Stimulated activated CD4-positive, alpha-beta T cell treated with anti-CD3 and anti-CD28 coated beads, Interleukin-2, amount 100 ng/mL, for 24 hours (primary cell): ENCODE measurements at regions not wholly inside any gene's neighbourhood (a gene's known extent, or its start where the extent isn't known, plus 50 kb on each side); places are given as distances from the start of the nearest gene placed in this dataset.
"Not testable (repeated sequence)": the region's sequence is repeated elsewhere in the genome, so short reads cannot be mapped to it uniquely, and the experiment has no call there.

Experiments
- DNase-seq, 2 donors: peaks; one replicate each; pipeline ENCODE4 v3.0.0-alpha.2; 2020

- no peak for DNase-seq
Measured at GRCh38 chr5:109630093-109630492, 59.6 kb upstream of the MAN2A1 start.

GRCh38 chr5:109628591-109628990 lies 61.1 kb upstream of the MAN2A1 start:
- no peak for DNase-seq

GRCh38 chr5:109621266-109621665 lies 68.5 kb upstream of the MAN2A1 start:
- not testable (repeated sequence) for DNase-seq

DNA sequence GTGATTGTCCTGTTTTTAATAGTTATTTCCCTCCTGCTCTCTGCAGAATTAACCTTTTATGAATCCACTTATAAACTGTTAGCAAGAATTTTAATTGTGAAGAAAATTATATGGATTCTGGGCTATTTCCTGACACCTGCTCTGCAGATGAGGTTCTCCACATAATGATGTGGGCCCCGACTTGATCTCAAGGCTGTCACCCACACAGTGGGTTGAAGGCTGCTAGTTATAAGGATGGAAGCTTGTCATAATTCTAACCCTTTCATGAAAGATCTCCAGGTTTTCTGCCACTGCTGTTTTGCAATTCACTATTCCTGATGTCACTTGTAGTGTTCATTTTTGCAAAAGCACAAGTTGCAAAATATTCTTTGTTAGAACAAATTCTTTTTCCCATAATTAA lies 69.1 kb upstream of the MAN2A1 start:
- DNase-seq = no peak

GRCh38 chr5:109619606-109620005 lies 70.1 kb upstream of the MAN2A1 start:
- DNase-seq = no peak

- DNase-seq = no peak
Measured at GRCh38 chr5:109619021-109619460, 70.7 kb upstream of the MAN2A1 start.

- DNase-seq = no peak
Measured at GRCh38 chr5:109614981-109615380, 74.7 kb upstream of the MAN2A1 start.

DNA sequence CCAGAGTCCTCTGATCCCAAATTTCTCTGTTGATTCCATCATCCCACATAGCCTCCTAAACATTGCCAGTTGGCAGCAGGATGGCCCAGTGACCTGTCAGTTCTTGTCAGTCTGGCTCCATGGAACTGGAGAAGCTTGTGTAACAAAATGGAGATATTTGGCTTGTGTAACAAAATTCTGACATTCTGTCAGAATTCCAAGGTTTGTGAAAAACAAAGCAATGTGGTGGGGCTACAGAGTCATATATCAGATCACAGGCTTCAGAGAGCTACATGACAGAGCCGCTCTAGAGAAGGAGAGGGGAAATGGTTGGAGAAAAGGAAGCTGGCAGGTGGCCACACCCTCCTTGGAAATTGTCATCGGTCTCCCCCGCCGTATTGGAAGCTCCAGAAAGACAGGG lies 75.4 kb upstream of the MAN2A1 start:
- no peak for DNase-seq

GRCh38 chr5:109612278-109612905 lies 77.3 kb upstream of the MAN2A1 start:
- DNase-seq = no peak

- DNase-seq = no peak
Measured at GRCh38 chr5:109611505-109611904, 78.2 kb upstream of the MAN2A1 start.

- DNase-seq = no peak
Measured at GRCh38 chr5:109611061-109611460, 78.7 kb upstream of the MAN2A1 start.

- no peak for DNase-seq
Measured at GRCh38 chr5:109610581-109610980, 79.1 kb upstream of the MAN2A1 start.

DNA sequence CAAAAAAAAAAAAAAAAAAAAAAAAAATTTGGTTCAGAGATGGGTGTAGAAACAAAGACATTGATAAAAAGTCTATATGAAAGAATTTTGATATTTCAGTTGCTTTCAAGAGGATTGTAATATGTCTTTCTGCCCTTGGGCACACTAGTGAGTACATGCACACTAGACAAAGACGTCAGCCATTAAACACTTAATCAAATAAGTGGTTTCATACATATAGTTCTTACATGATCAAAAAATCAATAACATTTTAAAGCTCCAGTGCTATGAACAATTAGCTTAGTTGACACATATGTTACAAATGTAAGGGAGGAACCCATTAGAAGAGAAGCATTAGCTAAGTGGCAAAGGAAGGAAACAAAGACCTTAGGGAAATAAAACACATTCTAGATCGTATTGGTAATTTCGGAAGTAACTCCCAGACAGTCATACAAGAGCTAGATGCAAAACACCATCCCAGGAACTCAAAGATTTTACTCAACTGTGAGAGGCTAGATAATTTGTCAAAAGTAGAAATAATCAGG lies 84.5 kb upstream of the MAN2A1 start:
- no peak for DNase-seq

GRCh38 chr5:109604758-109605157 lies 85.0 kb upstream of the MAN2A1 start:
- no peak for DNase-seq

DNA sequence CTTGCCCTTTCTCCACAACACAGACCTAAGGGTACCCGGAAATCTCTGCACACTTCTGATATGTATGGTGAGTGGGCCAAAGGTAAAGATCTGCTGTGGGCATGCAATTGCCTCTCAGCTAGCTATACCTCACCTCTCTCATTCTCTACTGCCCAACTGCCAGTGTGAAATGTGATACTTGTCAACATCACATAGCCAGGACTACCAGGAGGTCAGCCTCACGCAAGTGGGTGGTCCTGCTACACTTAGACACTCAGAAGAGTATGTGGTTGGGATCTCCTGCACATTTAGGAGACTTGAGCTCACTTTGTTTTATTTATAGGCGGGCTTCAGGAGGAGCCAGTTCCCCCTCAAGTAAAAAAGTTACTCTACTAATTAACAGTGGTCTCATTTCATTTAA lies 88.0 kb upstream of the MAN2A1 start:
- no peak for DNase-seq

GRCh38 chr5:109597893-109598292 lies 91.8 kb upstream of the MAN2A1 start:
- no peak for DNase-seq

DNA sequence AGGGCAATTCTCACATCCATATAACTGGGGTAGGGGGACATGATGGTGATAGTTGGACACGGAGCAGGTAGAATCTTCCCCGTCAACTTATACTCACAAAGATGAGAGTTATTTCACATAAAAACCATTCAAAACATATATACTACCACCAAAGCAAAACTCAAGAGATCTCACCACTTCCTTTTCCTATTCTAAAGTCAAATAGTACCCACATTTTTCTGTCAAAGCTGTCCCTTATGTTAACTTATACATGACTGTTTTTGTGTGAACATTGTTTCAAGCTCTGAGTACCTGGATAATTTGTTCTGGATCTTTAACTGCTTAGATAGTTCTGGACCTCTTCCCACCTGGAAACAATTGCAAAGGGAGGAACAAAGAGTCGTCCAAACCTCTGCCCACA lies 95.5 kb upstream of the MAN2A1 start:
- no peak for DNase-seq

DNA sequence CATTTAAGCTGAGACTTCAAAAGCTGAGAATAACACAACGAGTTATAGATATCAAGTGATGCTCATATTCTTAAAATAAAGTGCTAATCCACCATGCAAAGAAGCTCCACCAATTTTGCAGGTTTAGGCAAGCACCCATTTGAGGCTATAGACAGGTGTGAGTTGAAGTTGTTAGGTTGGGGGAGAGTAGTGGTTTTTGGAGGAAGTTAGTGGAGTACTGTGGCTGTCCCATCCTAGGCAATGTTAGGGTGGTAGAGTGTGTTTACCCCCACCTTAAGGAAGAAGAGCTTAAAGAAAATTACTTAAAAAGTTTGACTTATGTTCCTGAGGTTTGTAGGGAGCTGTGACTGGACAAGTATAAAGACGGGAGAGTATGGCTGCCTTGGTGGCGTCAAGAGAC lies 98.9 kb upstream of the MAN2A1 start:
- no peak for DNase-seq

- no peak for DNase-seq
Measured at GRCh38 chr5:109589986-109590385, 99.7 kb upstream of the MAN2A1 start.

GRCh38 chr5:109589239-109589638 lies 100.5 kb upstream of the MAN2A1 start:
- DNase-seq = no peak

DNA sequence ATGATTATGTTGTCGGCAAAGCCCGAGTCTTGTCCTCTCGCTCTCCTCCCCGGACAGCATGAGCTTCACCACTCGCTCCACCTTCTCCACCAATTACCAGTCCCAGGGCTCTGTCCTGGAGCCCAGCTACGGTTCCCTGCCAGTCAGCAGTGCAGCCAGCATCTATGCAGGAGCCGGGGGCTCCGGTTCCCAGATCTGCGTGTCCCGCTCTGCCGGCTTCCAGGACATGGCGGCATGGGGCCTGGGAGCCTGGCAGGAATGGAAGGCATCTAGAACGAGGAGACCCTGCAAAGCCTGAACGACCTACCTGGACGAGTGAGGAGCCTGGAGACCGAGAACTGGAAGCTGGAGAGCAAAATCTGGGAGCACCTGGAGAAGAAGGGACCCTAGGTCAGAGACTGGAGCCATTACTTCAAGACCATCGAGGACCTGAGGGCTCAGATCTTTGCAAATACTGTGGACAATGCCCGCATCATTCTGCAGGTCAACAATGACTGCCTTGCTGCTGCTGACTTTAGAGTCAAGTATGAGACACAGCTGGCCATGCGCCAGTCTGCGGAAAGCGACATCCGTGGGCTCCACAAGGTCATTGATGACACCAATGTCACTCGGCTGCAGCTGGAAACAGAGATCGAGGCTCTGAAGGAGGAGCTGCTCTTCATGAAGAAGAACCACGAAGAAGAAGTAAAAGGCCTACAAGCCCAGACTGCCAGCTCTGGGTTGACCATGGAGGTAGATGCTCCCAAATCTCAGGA lies 101.3 kb upstream of the MAN2A1 start:
- DNase-seq = no peak

DNA sequence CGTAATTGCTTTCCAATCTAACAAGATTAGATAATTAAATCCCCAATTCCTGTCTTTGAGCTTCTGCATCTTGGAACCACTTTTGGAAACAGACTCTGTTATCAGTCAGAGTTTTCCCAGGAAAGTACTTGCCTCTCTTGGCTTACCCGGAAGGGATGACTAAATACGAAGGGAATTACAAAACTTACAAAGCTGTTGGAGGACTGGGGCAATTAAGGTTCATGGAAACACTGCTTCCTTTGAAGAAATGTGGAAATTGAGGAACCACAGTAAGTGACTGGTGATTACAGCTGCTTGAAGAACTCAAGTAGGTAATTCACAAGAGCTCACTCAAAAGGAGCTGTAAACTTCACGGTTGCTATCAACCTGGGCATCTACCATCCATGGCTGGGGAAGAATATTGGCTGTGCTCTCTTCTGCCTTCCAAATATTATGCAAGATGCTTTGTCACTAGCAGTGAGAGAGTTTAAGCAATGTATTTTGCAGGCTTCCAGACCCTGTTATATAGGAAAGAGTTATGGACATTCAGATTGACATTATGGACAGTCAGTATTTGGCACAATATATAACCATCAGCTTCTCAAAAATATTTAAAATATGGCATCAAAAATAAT lies 104.6 kb upstream of the MAN2A1 start:
- DNase-seq = no peak

DNA sequence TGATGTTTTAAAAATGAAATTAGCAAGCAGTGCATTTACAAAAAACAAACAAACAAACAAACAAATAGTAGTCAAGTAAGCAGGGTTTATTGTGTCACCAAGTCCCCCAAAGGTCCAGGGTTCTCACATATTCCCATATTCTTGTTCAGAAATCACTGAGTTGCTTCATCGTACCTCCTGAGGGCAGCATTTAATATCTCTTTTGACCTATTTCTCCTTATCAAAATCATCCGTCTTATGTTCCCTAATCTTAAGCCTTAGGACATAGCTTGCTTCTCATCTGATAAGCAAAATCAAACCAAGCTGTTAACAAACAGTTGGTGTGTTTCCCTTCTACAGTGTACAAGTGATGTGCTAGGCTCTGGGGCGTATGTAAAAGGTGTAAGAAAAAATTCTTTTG lies 109.5 kb upstream of the MAN2A1 start:
- DNase-seq = no peak

GRCh38 chr5:109575506-109575905 lies 114.2 kb upstream of the MAN2A1 start:
- DNase-seq = no peak
